PFSK-1 (cell line): ENCODE measurements at regions not wholly inside any gene's neighbourhood (a gene's known extent, or its start where the extent isn't known, plus 50 kb on each side); places are given as distances from the start of the nearest gene placed in this dataset.

Experiments
- POLR2AphosphoS5 ChIP-seq: IDR thresholded peaks from 2 replicates; pipeline ENCODE4 v1.6.1; 2012; ENCODE audit warnings: low read depth, mild to moderate bottlenecking, control low read depth, low read length, moderate library complexity
- SIN3A ChIP-seq: IDR thresholded peaks from 2 replicates; pipeline ENCODE4 v1.6.1; 2012; ENCODE audit warnings: mild to moderate bottlenecking, low read length, moderate library complexity, borderline replicate concordance; ENCODE audit not compliant: insufficient read depth
- TF ChIP-seq, protein P1 (sequence below), 2 experiments: IDR thresholded peaks; 2 replicates each; pipeline versions ENCODE4 v1.6.1 to v1.8.0; 2011 to 2012; ENCODE audit warnings: low read depth in 2 of 2, low read length in 2 of 2, control low read depth in 1 of 2, inconsistent platforms in 1 of 2, mild to moderate bottlenecking in 1 of 2, moderate library complexity in 1 of 2; ENCODE audit not compliant: insufficient read depth in 1 of 2

DNA sequence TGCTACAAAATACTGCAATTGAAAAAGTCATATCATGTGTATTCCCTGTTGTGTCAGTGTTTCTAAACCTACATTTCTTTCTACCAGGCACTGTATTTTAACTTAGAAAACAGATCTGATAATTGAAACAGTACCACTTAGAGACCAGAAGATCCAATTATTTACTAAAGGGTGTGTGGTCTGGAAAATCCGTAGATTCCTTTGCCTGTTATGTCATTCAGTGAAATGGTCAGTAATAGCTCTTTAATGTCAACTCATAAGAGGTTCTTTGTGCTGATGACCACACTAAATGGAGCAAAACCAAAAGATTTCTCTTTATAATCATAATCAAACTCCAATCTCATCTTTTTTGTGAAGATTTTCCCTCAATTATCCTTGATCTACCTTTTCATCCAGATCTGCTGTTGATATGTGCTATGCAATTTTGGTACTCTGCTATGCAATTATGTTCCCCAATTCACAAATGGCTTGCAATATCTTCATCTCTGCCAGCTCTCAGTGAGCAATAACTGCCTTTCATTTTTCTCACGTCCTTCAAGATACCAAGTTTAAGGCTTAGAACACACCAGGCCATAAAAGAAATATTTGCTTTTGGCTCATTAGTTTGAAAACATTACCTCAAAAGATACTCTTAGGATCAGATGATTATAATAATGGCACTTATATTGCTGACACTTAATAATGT is 165.5 kb downstream of the MOXD1 start:
- no peak for TF ChIP-seq SIN3A
- TF ChIP-seq POLR2AphosphoS5, result no peak
- TF ChIP-seq, protein P1, sequence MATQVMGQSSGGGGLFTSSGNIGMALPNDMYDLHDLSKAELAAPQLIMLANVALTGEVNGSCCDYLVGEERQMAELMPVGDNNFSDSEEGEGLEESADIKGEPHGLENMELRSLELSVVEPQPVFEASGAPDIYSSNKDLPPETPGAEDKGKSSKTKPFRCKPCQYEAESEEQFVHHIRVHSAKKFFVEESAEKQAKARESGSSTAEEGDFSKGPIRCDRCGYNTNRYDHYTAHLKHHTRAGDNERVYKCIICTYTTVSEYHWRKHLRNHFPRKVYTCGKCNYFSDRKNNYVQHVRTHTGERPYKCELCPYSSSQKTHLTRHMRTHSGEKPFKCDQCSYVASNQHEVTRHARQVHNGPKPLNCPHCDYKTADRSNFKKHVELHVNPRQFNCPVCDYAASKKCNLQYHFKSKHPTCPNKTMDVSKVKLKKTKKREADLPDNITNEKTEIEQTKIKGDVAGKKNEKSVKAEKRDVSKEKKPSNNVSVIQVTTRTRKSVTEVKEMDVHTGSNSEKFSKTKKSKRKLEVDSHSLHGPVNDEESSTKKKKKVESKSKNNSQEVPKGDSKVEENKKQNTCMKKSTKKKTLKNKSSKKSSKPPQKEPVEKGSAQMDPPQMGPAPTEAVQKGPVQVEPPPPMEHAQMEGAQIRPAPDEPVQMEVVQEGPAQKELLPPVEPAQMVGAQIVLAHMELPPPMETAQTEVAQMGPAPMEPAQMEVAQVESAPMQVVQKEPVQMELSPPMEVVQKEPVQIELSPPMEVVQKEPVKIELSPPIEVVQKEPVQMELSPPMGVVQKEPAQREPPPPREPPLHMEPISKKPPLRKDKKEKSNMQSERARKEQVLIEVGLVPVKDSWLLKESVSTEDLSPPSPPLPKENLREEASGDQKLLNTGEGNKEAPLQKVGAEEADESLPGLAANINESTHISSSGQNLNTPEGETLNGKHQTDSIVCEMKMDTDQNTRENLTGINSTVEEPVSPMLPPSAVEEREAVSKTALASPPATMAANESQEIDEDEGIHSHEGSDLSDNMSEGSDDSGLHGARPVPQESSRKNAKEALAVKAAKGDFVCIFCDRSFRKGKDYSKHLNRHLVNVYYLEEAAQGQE (IDR thresholded peaks at IDR 0.05; ENCODE audit: insufficient read depth in 1 of 2, low read depth in 2 of 2, low read length in 2 of 2), result no peak
